ENCODE measurements at regions not wholly inside any gene's neighbourhood (a gene's known extent, or its start where the extent isn't known, plus 50 kb on each side); places are given as distances from the start of the nearest gene placed in this dataset.
"Not testable (repeated sequence)": the region's sequence is repeated elsewhere in the genome, so short reads cannot be mapped to it uniquely, and the experiment has no call there.

GRCh38 chr16:17002565-17002964, 468.2 kb downstream of the XYLT1 start:
- TF ChIP-seq CTCF (IDR thresholded peaks at IDR 0.05; ENCODE audit: low read depth, low read length, poor library complexity, severe bottlenecking) (no peak), EZH2phosphoT487 (IDR thresholded peaks at IDR 0.05; ENCODE audit: borderline replicate concordance, low read length) (no peak)

GRCh38 chr16:17005963-17006362, 464.8 kb downstream of the XYLT1 start:
- H3F3A ChIP-seq (ENCODE audit: control insufficient read depth, insufficient read depth); H3K79me2 ChIP-seq (ENCODE audit: control insufficient read depth, low read length); H3K4me1 ChIP-seq (ENCODE audit: control insufficient read depth, low read length); H3K4me2 ChIP-seq (ENCODE audit: low read length); H3K27ac ChIP-seq (ENCODE audit: low read depth, low read length); H3K4me3 ChIP-seq (ENCODE audit: low read length); H3K27me3 ChIP-seq (ENCODE audit: control insufficient read depth, low read length); H3K9me3 ChIP-seq (ENCODE audit: control insufficient read depth, insufficient read depth, low read length); H3K9me2 ChIP-seq (replicated peaks; ENCODE audit: control insufficient read depth, low read length); H4K20me1 ChIP-seq (ENCODE audit: control insufficient read depth, insufficient read depth, low read depth, low read length); H3K36me3 ChIP-seq (ENCODE audit: control insufficient read depth, low read length): not testable (repeated sequence)

More at GRCh38 chr16:17002565-17002964, 468.2 kb downstream of the XYLT1 start:
- Histone ChIP-seq H3K9me3 (ENCODE audit: control insufficient read depth, insufficient read depth, low read length) (no peaks in the 10 kb centered on the region), H3K4me3 (ENCODE audit: low read length) (no peak overlapping the region), H3K4me1 (ENCODE audit: control insufficient read depth, low read length) (no peaks in the 10 kb centered on the region), H3K27me3 (ENCODE audit: control insufficient read depth, low read length) (no peaks in the 10 kb centered on the region), H3K9me2 (replicated peaks; ENCODE audit: control insufficient read depth, low read length) (no peaks in the 10 kb centered on the region), H3K4me2 (ENCODE audit: low read length) (no peak overlapping the region), H4K20me1 (ENCODE audit: control insufficient read depth, insufficient read depth, low read depth, low read length) (no peaks in the 10 kb centered on the region), H3F3A (ENCODE audit: control insufficient read depth, insufficient read depth) (no peaks in the 10 kb centered on the region), H3K27ac (ENCODE audit: low read depth, low read length) (no peak overlapping the region), H3K79me2 (ENCODE audit: control insufficient read depth, low read length) (no peaks in the 10 kb centered on the region), H3K36me3 (ENCODE audit: control insufficient read depth, low read length) (no peaks in the 10 kb centered on the region)

DNA sequence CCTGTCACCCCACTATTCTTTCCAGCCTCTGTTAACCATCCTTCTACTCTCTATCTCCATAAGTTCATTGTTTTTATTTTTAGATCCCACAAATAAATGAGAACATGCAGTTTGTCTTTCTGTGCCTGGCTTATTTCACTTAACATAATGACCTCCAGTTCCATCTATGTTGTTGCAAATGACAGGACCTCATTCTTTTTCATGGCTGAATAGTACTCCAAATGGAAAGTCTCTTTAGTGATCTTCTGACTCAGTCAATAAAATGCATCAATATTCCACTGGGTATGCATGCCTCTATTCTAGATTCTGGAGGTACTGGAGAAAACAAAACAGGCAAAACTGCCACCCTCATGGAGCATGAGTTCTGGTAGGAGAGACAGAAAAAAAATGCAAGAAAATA, 459.0 kb downstream of the XYLT1 start:
- Histone ChIP-seq H3K9me2 (replicated peaks; ENCODE audit: control insufficient read depth, low read length) (no peaks in the 10 kb centered on the region), H3K27me3 (ENCODE audit: control insufficient read depth, low read length) (no peaks in the 10 kb centered on the region), H3K4me1 (ENCODE audit: control insufficient read depth, low read length) (no peaks in the 10 kb centered on the region), H3K27ac (ENCODE audit: low read depth, low read length) (no peak overlapping the region), H4K20me1 (ENCODE audit: control insufficient read depth, insufficient read depth, low read depth, low read length) (no peaks in the 10 kb centered on the region), H3K4me2 (ENCODE audit: low read length) (no peak overlapping the region), H3K9me3 (ENCODE audit: control insufficient read depth, insufficient read depth, low read length) (no peaks in the 10 kb centered on the region), H3K79me2 (ENCODE audit: control insufficient read depth, low read length) (no peaks in the 10 kb centered on the region), H3K4me3 (ENCODE audit: low read length) (no peak overlapping the region), H3K36me3 (ENCODE audit: control insufficient read depth, low read length) (no peaks in the 10 kb centered on the region), H3F3A (ENCODE audit: control insufficient read depth, insufficient read depth) (no peaks in the 10 kb centered on the region)
- TF ChIP-seq CTCF (IDR thresholded peaks at IDR 0.05; ENCODE audit: low read depth, low read length, poor library complexity, severe bottlenecking) (no peak), EZH2phosphoT487 (IDR thresholded peaks at IDR 0.05; ENCODE audit: borderline replicate concordance, low read length) (no peak)

DNA sequence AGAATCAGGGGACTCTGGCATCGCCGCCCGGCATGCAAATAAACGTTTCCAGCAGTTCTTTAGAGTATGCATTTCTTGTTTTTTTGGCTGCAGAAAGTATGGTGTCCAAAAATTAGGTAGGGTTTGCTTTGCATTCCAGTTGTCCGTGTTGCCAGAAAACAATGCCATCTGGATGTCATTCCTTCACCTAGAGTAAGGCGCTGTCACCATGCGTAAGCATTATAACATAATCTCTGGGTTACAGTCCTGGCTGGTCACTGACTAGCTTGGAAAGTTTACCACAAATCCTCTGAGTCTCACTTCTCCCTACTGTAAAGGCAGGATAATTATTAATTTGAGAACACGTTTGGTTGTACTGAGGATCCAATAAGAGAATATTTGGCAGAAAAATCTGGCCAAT, 457.7 kb downstream of the XYLT1 start:
- H3K4me1 ChIP-seq (ENCODE audit: control insufficient read depth, low read length): no peaks in the 10 kb centered on the region
- no peaks in the 10 kb centered on the region for H3K36me3 ChIP-seq (ENCODE audit: control insufficient read depth, low read length)
- no peaks in the 10 kb centered on the region for H3K79me2 ChIP-seq (ENCODE audit: control insufficient read depth, low read length)
- H4K20me1 ChIP-seq (ENCODE audit: control insufficient read depth, insufficient read depth, low read depth, low read length): no peaks in the 10 kb centered on the region
- H3K4me3 ChIP-seq (ENCODE audit: low read length): no peak overlapping the region
- H3K9me3 ChIP-seq (ENCODE audit: control insufficient read depth, insufficient read depth, low read length): no peaks in the 10 kb centered on the region
- no peaks in the 10 kb centered on the region for H3F3A ChIP-seq (ENCODE audit: control insufficient read depth, insufficient read depth)
- H3K27ac ChIP-seq (ENCODE audit: low read depth, low read length): no peak overlapping the region
- H3K9me2 ChIP-seq (replicated peaks; ENCODE audit: control insufficient read depth, low read length): no peaks in the 10 kb centered on the region
- no peak overlapping the region for H3K4me2 ChIP-seq (ENCODE audit: low read length)
- TF ChIP-seq CTCF (IDR thresholded peaks at IDR 0.05; ENCODE audit: low read depth, low read length, poor library complexity, severe bottlenecking) (no peak), EZH2phosphoT487 (IDR thresholded peaks at IDR 0.05; ENCODE audit: borderline replicate concordance, low read length) (no peak)
- H3K27me3 ChIP-seq (ENCODE audit: control insufficient read depth, low read length): no peaks in the 10 kb centered on the region

Data from DOHH2 (cell line).